HCT116 (cell line): ENCODE measurements at regions not wholly inside any gene's neighbourhood (a gene's known extent, or its start where the extent isn't known, plus 50 kb on each side); places are given as distances from the start of the nearest gene placed in this dataset.

Experiments used
- ATAC-seq: fragments of 200-7000 bp; cut with Tn5 transposase; 2 replicates; pipeline ENCODE4 v1.9.1; 2020; ENCODE audit warnings: mild to moderate bottlenecking, moderate library complexity
- BruUV-seq: library from RNA; stranded (reverse); fragments of 400-500 nt; replicated peaks from 2 replicates; lab custom pipeline; 2021; lab: Mats Ljungman, UMichigan
- CTCF ChIA-PET: fragments of 300-600 bp; sonication (Branson Sonifier 250); formaldehyde crosslinking; loops from one replicate; lab custom pipeline; 2021; ENCODE audit warnings: antibody characterized with exemption; lab: Charles Lee
- POLR2A ChIA-PET: fragments of 300-600, 350-600 bp; sonication (Branson Sonifier 250); formaldehyde crosslinking; loops from one replicate; lab custom pipeline; 2021; ENCODE audit warnings: antibody characterized with exemption; lab: Charles Lee
- RAD21 ChIA-PET, 2 experiments: fragments of 300-600 bp; sonication (Branson Sonifier 250); formaldehyde crosslinking; loops; one replicate each; lab custom pipeline; 2023; ENCODE audit warnings: low total read pairs in 2 of 2; ENCODE audit not compliant: uncharacterized antibody in 2 of 2, unreplicated experiment in 2 of 2, low non-redundant PET in 1 of 2; lab: Charles Lee
- DNase-seq: peaks from one replicate; pipeline ENCODE4 v3.0.0-alpha.2; 2010; ENCODE audit warnings: low read depth, low spot score
- H2AFZ ChIP-seq: fragments of 200-600 bp; shearing (Covaris generic), sonication (generic); 2 replicates; pipeline ENCODE4 v1.6.1; 2017; ENCODE audit warnings: low read depth, mixed run types, mixed read lengths, antibody characterized with exemption, low read length; ENCODE audit not compliant: poor library complexity, severe bottlenecking
- H3K27ac ChIP-seq: 2 replicates; pipeline ENCODE4 v1.5.1; 2012; ENCODE audit warnings: low read depth, low read length
- H3K27me3 ChIP-seq: fragments of 200-600 bp; sonication (generic); 2 replicates; pipeline ENCODE4 v1.6.1; 2016; ENCODE audit warnings: mixed run types, low read length, mixed read lengths; ENCODE audit not compliant: insufficient read depth
- H3K36me3 ChIP-seq, 2 experiments: fragments of 200-500 bp in 1 of 2; fragments of 200-600 bp in 1 of 2; sonication (Bioruptor generic) in 1 of 2; sonication (generic) in 1 of 2; 2 replicates each; pipeline versions ENCODE4 v1.5.1 to v1.6.1; 2014 to 2016; ENCODE audit warnings: low read length in 2 of 2, inconsistent platforms in 1 of 2, mixed read lengths in 1 of 2, mixed run types in 1 of 2; ENCODE audit not compliant: insufficient read depth in 2 of 2, control insufficient read depth in 1 of 2
- H3K4me1 ChIP-seq, 2 experiments: fragments of 200-600 bp in 1 of 2; sonication (generic) in 1 of 2; 2 replicates each; pipeline versions ENCODE4 v1.5.1 to v1.6.1; 2012 to 2017; ENCODE audit warnings: low read length in 2 of 2, inconsistent platforms in 1 of 2, mild to moderate bottlenecking in 1 of 2, mixed read lengths in 1 of 2, mixed run types in 1 of 2, moderate library complexity in 1 of 2; ENCODE audit not compliant: insufficient read depth in 2 of 2, control insufficient read depth in 1 of 2
- H3K4me2 ChIP-seq: fragments of 200-600 bp; sonication (generic); 2 replicates; pipeline ENCODE4 v1.6.1; 2017; ENCODE audit warnings: mixed run types, low read length, mixed read lengths
- H3K4me3 ChIP-seq, 2 experiments: fragments of 200-600 bp in 1 of 2; sonication (generic) in 1 of 2; replicated peaks in 1 of 2; 2 replicates each; pipeline ENCODE4 v1.5.1; 2011 to 2016; ENCODE audit warnings: low read length in 2 of 2, control low read depth in 1 of 2, low read depth in 1 of 2, mild to moderate bottlenecking in 1 of 2, mixed read lengths in 1 of 2, mixed run types in 1 of 2
- H3K79me2 ChIP-seq: fragments of 200-600 bp; sonication (generic); 2 replicates; pipeline ENCODE4 v1.6.1; 2017; ENCODE audit warnings: mild to moderate bottlenecking, mixed run types, low read length, moderate library complexity, mixed read lengths; ENCODE audit not compliant: insufficient read depth
- H3K9ac ChIP-seq: fragments of 200-600 bp; sonication (generic); 2 replicates; pipeline ENCODE4 v1.6.1; 2016; ENCODE audit warnings: low read length, mixed read lengths
- H3K9me2 ChIP-seq: fragments of 200-600 bp; sonication (generic), shearing (Covaris generic); 2 replicates; pipeline ENCODE4 v1.6.1; 2017; ENCODE audit warnings: mixed run types, mild to moderate bottlenecking, moderate library complexity; ENCODE audit not compliant: insufficient read depth
- H3K9me3 ChIP-seq, 2 experiments: fragments of 200-500 bp in 1 of 2; fragments of 200-600 bp in 1 of 2; sonication (Bioruptor generic) in 1 of 2; sonication (generic) in 1 of 2; 2 replicates each; pipeline ENCODE4 v1.6.1; 2014 to 2017; ENCODE audit warnings: low read length in 2 of 2, mixed read lengths in 2 of 2, inconsistent platforms in 1 of 2, low read depth in 1 of 2, mild to moderate bottlenecking in 1 of 2, mixed run types in 1 of 2, moderate library complexity in 1 of 2; ENCODE audit not compliant: control insufficient read depth in 1 of 2, insufficient read depth in 1 of 2
- H4K20me1 ChIP-seq: fragments of 200-600 bp; sonication (generic), shearing (Covaris generic); 2 replicates; pipeline ENCODE4 v1.6.1; 2017; ENCODE audit warnings: mixed run types, mild to moderate bottlenecking, moderate library complexity; ENCODE audit not compliant: insufficient read depth
- CBX3 ChIP-seq: IDR thresholded peaks from 2 replicates; pipeline ENCODE4 v1.6.1; 2012; ENCODE audit warnings: low read depth
- CEBPB ChIP-seq: IDR thresholded peaks from 2 replicates; pipeline ENCODE4 v1.6.1; 2012; ENCODE audit warnings: low read depth
- EGR1 ChIP-seq: IDR thresholded peaks from 2 replicates; pipeline ENCODE4 v1.6.1; 2012; ENCODE audit warnings: low read depth
- ELF1 ChIP-seq: IDR thresholded peaks from 2 replicates; pipeline ENCODE4 v1.6.1; 2012; ENCODE audit warnings: low read depth, borderline replicate concordance
- EZH2 ChIP-seq: fragments of 200-600 bp; sonication (generic); IDR thresholded peaks from 2 replicates; pipeline ENCODE4 v1.6.1; 2017; ENCODE audit warnings: antibody characterized with exemption, mixed run types
- EZH2phosphoT487 ChIP-seq: fragments of 200-600 bp; IDR thresholded peaks from 2 replicates; pipeline ENCODE4 v1.6.1; 2018; ENCODE audit warnings: antibody characterized with exemption, borderline replicate concordance
- FOSL1 ChIP-seq: IDR thresholded peaks from 2 replicates; pipeline ENCODE4 v1.6.1; 2012; ENCODE audit warnings: low read depth
- JUND ChIP-seq: IDR thresholded peaks from 2 replicates; pipeline ENCODE4 v1.6.1; 2012
- POLR2AphosphoS5 ChIP-seq: IDR thresholded peaks from 2 replicates; pipeline ENCODE4 v1.6.1; 2011; ENCODE audit warnings: mild to moderate bottlenecking, low read depth, low read length, moderate library complexity
- RAD21 ChIP-seq: IDR thresholded peaks from 2 replicates; pipeline ENCODE4 v1.6.1; 2012; ENCODE audit warnings: low read depth, mild to moderate bottlenecking
- SIN3A ChIP-seq: IDR thresholded peaks from 2 replicates; pipeline ENCODE4 v1.6.1; 2012; ENCODE audit warnings: low read depth
- SRF ChIP-seq: IDR thresholded peaks from 2 replicates; pipeline ENCODE4 v1.6.1; 2012; ENCODE audit warnings: low read depth
- TCF7L2 ChIP-seq: IDR thresholded peaks from 2 replicates; pipeline ENCODE4 v1.7.0; 2011; ENCODE audit warnings: borderline replicate concordance, inconsistent platforms; ENCODE audit not compliant: insufficient read depth, insufficient read length; ENCODE audit errors: extremely low read depth
- YY1 ChIP-seq: IDR thresholded peaks from 2 replicates; pipeline ENCODE4 v1.6.1; 2011; ENCODE audit warnings: low read length, low read depth, moderate library complexity, mild to moderate bottlenecking; ENCODE audit not compliant: insufficient replicate concordance; ENCODE audit errors: extremely low read depth
- ZFX ChIP-seq: fragments of 450-650 bp; IDR thresholded peaks from 2 replicates; pipeline ENCODE4 v1.6.1; 2017
- ZNF274 ChIP-seq: fragments of 200-500 bp; sonication (Bioruptor generic); IDR thresholded peaks from 2 replicates; pipeline ENCODE4 v1.6.1; 2014; ENCODE audit warnings: mild to moderate bottlenecking, low read depth, low read length, inconsistent platforms
- intact Hi-C: fragments of 100-400 bp; cut with micrococcal nuclease; formaldehyde crosslinking; loops from 2 replicates; pipeline ENCODE4 v1.10.0; 2022
- TF ChIP-seq, protein P1 (sequence below): IDR thresholded peaks from 2 replicates; pipeline ENCODE4 v1.6.1; 2012
- TF ChIP-seq, protein P2 (sequence below): IDR thresholded peaks from 2 replicates; pipeline ENCODE4 v1.6.1; 2012
- TF ChIP-seq, protein P3 (sequence below): IDR thresholded peaks from 2 replicates; pipeline ENCODE4 v1.6.1; 2011; ENCODE audit warnings: mild to moderate bottlenecking, low read length, moderate library complexity; ENCODE audit not compliant: insufficient replicate concordance; ENCODE audit errors: extremely low read depth
- TF ChIP-seq, protein P4 (sequence below), 3 experiments: fragments of 200-600 bp in 1 of 3; sonication (generic) in 1 of 3; IDR thresholded peaks in 2 of 3; conservative IDR thresholded peaks in 1 of 3; 2 replicates each; pipeline ENCODE4 v1.5.1; 2012 to 2017; ENCODE audit warnings: low read depth in 2 of 3, low read length in 2 of 3, antibody characterized with exemption in 1 of 3, borderline replicate concordance in 1 of 3, control low read depth in 1 of 3, mild to moderate bottlenecking in 1 of 3, mixed read lengths in 1 of 3, mixed run types in 1 of 3, moderate library complexity in 1 of 3; ENCODE audit not compliant: insufficient read depth in 1 of 3

DNA sequence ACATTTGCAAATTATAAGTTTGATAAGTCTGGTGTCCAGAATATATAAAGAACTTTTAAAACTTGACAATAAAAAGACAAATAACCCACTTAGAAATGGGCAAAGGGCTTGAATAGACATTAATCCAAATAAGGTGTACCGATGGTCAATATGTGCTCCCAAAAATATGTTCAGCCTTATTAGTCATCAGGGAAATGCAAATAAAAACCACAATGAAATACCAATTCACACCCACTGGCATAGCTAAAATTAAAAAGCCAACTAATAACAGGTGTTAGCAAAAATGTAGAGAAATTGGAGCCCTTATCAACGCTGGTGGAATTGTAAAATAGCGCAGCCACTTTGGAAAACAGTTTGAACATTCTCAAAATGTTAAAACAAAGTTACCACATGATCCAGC, 79.0 kb upstream of the SCG2 start (continued):
- TF ChIP-seq, protein P1, sequence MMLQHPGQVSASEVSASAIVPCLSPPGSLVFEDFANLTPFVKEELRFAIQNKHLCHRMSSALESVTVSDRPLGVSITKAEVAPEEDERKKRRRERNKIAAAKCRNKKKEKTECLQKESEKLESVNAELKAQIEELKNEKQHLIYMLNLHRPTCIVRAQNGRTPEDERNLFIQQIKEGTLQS: no peak
- TF ChIP-seq ZFX (no peak), EGR1 (0 out of 2 replicates have a peak, but pooled peaks have one; percentile 40), SRF (peak; percentile 38; the same call in 1 of the 2 replicates), ZNF274 (no peak), EZH2phosphoT487 (no peak), TCF7L2 (no peak), EZH2 (no peak), RAD21 (no peak)
- TF ChIP-seq, protein P2, sequence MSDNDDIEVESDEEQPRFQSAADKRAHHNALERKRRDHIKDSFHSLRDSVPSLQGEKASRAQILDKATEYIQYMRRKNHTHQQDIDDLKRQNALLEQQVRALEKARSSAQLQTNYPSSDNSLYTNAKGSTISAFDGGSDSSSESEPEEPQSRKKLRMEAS: no peak
- TF ChIP-seq, all 23 proteins: peak for 4

DNA sequence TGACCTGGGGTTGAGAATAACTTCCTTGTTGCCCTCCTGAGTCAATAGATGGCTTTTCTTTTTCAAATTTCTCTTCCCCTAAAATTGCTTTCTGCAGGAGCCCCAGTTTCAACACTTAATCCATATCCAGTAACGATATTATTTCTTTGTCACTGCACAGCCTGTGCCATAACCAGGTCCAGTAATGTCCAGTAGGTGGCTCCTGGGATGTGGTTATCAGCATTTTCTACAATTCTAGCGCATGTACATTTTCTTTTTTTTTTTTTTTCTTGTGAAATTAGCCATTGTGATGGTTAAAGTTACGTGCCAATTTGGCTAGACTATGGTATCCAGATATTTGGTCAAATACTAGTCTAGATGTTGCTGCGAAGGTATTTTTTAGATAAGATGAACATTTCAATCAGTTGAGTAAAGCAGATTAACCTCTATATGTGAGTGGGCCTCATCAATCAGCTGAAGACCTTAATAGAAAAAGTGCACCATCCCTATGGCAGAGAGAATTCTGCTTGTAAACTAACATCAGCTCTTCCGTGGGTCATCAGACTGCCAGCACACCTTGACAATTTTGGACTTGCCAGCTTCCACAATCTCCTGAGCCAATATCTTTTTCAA, 72.9 kb upstream of the SCG2 start:
- Histone ChIP-seq H3K79me2 (no peaks in the 10 kb centered on the region), H2AFZ (peak overlapping the region; percentile 93), H4K20me1 (no peaks in the 10 kb centered on the region), H3K9me3 (no peaks in the 10 kb centered on the region), H3K27ac (peak overlapping the region; percentile 56), H3K36me3 (0 out of 4 replicates have a peak, but pooled peaks cover 0 to 6% of the 10 kb centered on the region in 2 experiments), H3K27me3 (no peaks in the 10 kb centered on the region), H3K4me1 (peaks cover 21 to 45% of the 10 kb centered on the region in 2 experiments), H3K9me2 (no peaks in the 10 kb centered on the region), H3K4me3 (no peak overlapping the region; a peak in 1 of 4 replicates), H3K4me2 (peak overlapping the region; percentile 54), H3K9ac (peak overlapping the region; percentile 48)
- BruUV-seq: TSS peak; percentile 43
- peak; percentile 87 for ATAC-seq
- ChIA-PET RAD21 (interaction anchor here in 1 of 2 experiments (0.7 kb wide), 1 partner anchor 185 kb away, joined by 3 read pairs; no protein-coding TSS in a partner anchor), CTCF (interaction anchor here (0.9 to 2.0 kb wide), 7 partner anchors 17 to 216 kb away, joined by 3 to 10 read pairs (median 4); no protein-coding TSS in a partner anchor), POLR2A (no interaction called here)
- intact Hi-C loops: loop anchor here (1.0 to 5.0 kb wide), 4 partner anchors 123 to 703 kb away; no protein-coding TSS in a partner anchor
- DNase-seq: peak; percentile 54
- peak; percentile 69; the same call in 1 of the 2 replicates for TF ChIP-seq CBX3
- no peak for TF ChIP-seq SRF
- no peak for TF ChIP-seq CEBPB
- TF ChIP-seq ZFX: no peak
- TF ChIP-seq EZH2phosphoT487: no peak
- no peak for TF ChIP-seq FOSL1
- TF ChIP-seq TCF7L2: no peak
- TF ChIP-seq, protein P3, sequence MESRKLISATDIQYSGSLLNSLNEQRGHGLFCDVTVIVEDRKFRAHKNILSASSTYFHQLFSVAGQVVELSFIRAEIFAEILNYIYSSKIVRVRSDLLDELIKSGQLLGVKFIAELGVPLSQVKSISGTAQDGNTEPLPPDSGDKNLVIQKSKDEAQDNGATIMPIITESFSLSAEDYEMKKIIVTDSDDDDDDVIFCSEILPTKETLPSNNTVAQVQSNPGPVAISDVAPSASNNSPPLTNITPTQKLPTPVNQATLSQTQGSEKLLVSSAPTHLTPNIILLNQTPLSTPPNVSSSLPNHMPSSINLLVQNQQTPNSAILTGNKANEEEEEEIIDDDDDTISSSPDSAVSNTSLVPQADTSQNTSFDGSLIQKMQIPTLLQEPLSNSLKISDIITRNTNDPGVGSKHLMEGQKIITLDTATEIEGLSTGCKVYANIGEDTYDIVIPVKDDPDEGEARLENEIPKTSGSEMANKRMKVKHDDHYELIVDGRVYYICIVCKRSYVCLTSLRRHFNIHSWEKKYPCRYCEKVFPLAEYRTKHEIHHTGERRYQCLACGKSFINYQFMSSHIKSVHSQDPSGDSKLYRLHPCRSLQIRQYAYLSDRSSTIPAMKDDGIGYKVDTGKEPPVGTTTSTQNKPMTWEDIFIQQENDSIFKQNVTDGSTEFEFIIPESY: no peak
- TF ChIP-seq, protein P1: no peak
- TF ChIP-seq, protein P4, sequence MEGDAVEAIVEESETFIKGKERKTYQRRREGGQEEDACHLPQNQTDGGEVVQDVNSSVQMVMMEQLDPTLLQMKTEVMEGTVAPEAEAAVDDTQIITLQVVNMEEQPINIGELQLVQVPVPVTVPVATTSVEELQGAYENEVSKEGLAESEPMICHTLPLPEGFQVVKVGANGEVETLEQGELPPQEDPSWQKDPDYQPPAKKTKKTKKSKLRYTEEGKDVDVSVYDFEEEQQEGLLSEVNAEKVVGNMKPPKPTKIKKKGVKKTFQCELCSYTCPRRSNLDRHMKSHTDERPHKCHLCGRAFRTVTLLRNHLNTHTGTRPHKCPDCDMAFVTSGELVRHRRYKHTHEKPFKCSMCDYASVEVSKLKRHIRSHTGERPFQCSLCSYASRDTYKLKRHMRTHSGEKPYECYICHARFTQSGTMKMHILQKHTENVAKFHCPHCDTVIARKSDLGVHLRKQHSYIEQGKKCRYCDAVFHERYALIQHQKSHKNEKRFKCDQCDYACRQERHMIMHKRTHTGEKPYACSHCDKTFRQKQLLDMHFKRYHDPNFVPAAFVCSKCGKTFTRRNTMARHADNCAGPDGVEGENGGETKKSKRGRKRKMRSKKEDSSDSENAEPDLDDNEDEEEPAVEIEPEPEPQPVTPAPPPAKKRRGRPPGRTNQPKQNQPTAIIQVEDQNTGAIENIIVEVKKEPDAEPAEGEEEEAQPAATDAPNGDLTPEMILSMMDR (IDR thresholded peaks at IDR 0.05 in 2 of 3, conservative IDR thresholded peaks at IDR 0.05 in 1 of 3; ENCODE audit: borderline replicate concordance in 1 of 3, insufficient read depth in 1 of 3, low read depth in 2 of 3, low read length in 2 of 3): peak; percentile 73 to 86 (median 81)
- TF ChIP-seq POLR2AphosphoS5: peak; percentile 32; the same call in 1 of the 2 replicates
- TF ChIP-seq YY1: no peak
- no peak for TF ChIP-seq JUND
- no peak for TF ChIP-seq SIN3A
- peak; percentile 82 for TF ChIP-seq RAD21
- TF ChIP-seq ELF1: no peak
